HUDEP-2 (cell line): ENCODE measurements at regions not wholly inside any gene's neighbourhood (a gene's known extent, or its start where the extent isn't known, plus 50 kb on each side); places are given as distances from the start of the nearest gene placed in this dataset.
"Not testable (repeated sequence)": the region's sequence is repeated elsewhere in the genome, so short reads cannot be mapped to it uniquely, and the experiment has no call there.

ENCODE experiments used
- DNase-seq, 76 experiments: peaks; one replicate each; lab custom pipeline; 2025; ENCODE audit not compliant: unreplicated experiment in 76 of 76; lab: John Stamatoyannopoulos, UW

- no peak for DNase-seq
Measured at GRCh38 chr3:33956206-33956605, 157.8 kb downstream of the PDCD6IP start.

- no peak for DNase-seq
Measured at GRCh38 chr3:33956776-33957175, 158.3 kb downstream of the PDCD6IP start.

- DNase-seq = no peak
Measured at GRCh38 chr3:33957176-33957575, 158.7 kb downstream of the PDCD6IP start.

GRCh38 chr3:33958661-33959060, 160.2 kb downstream of the PDCD6IP start:
- DNase-seq = no peak

- DNase-seq = no peak
Measured at GRCh38 chr3:33962396-33962795, 164.0 kb downstream of the PDCD6IP start.

- DNase-seq = not testable (repeated sequence)
Measured at GRCh38 chr3:33970180-33970579, 171.8 kb downstream of the PDCD6IP start.

GRCh38 chr3:33971055-33971454, 172.6 kb downstream of the PDCD6IP start:
- DNase-seq = no peak

- no peak for DNase-seq
Measured at GRCh38 chr3:33975463-33975862, 177.0 kb downstream of the PDCD6IP start.

- DNase-seq = no peak
Measured at GRCh38 chr3:33977227-33977626, 178.8 kb downstream of the PDCD6IP start.

GRCh38 chr3:33980252-33980651, 181.8 kb downstream of the PDCD6IP start:
- no peak for DNase-seq

GRCh38 chr3:33982269-33982798, 183.9 kb downstream of the PDCD6IP start:
- DNase-seq = no peak

GRCh38 chr3:33982949-33983348, 184.5 kb downstream of the PDCD6IP start:
- DNase-seq = not testable (repeated sequence)

GRCh38 chr3:33989229-33989628, 190.8 kb downstream of the PDCD6IP start:
- DNase-seq = no peak

- no peak for DNase-seq
Measured at GRCh38 chr3:33991673-33992072, 193.2 kb downstream of the PDCD6IP start.

GRCh38 chr3:33993631-33994030, 195.2 kb downstream of the PDCD6IP start:
- DNase-seq = no peak

GRCh38 chr3:33994568-33994967, 196.1 kb downstream of the PDCD6IP start:
- DNase-seq = no peak

- DNase-seq = no peak
Measured at GRCh38 chr3:34000301-34000700, 201.9 kb downstream of the PDCD6IP start.

GRCh38 chr3:34001022-34001421, 202.6 kb downstream of the PDCD6IP start:
- DNase-seq = no peak

- DNase-seq = no peak
Measured at GRCh38 chr3:34001990-34002389, 203.6 kb downstream of the PDCD6IP start.

GRCh38 chr3:34002569-34003100, 204.2 kb downstream of the PDCD6IP start:
- DNase-seq = no peak

GRCh38 chr3:34005886-34006285, 207.5 kb downstream of the PDCD6IP start:
- DNase-seq = no peak

- no peak for DNase-seq
Measured at GRCh38 chr3:34008191-34008590, 209.8 kb downstream of the PDCD6IP start.
